ENCODE measurements at regions not wholly inside any gene's neighbourhood (a gene's known extent, or its start where the extent isn't known, plus 50 kb on each side); places are given as distances from the start of the nearest gene placed in this dataset.
"Not testable (repeated sequence)": the region's sequence is repeated elsewhere in the genome, so short reads cannot be mapped to it uniquely, and the experiment has no call there.

DNA sequence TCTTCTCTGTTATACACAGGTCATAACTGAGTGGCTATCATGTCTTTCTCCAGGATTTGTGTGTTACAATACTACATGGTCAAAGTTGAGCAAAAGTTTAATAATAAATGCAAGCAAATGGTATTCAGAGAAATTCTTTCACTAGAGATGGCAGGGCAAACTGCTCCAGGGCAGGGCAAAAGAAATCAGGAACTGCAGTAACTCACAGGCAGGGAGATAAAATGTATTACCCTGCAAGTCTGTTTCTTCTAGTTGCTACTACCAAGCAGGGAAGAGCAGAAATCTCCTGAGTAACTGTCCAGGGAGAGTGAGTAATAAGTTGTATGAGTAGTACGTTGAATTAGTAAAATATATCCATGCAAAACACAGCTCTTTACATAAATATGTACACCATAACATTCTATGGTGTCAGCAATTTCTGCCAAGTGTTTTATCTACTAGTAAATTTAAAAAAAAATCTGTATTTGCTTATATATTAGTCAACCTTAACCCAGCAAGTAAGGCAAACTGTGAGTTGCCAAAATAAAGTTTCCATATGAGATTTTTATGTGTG is 404.1 kb downstream of the ZEB2 start:
- no peak for DNase-seq

DNA sequence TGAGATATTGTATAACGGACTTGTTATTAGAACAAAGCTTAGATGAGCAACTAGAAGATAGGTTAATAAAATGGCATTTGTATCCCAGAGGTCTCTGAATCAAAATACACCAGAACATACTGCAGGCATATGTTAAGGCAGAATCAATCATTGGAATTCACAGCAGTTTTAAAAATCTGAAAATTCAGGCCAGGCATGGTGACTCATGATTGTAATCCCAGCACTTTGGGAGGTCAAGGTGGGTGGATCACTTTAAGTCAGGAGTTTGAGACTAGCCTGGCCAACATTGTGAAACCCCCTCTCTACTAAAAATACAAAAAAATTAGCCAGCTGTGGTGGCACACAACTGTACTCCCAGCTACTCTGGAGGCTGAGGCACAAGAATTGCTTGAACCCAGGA is 405.2 kb downstream of the ZEB2 start:
- no peak for DNase-seq

- no peak for DNase-seq
Measured at GRCh38 chr2:144111437-144111836, 408.5 kb downstream of the ZEB2 start.

GRCh38 chr2:144106104-144106503 is 413.8 kb downstream of the ZEB2 start:
- not testable (repeated sequence) for DNase-seq

DNA sequence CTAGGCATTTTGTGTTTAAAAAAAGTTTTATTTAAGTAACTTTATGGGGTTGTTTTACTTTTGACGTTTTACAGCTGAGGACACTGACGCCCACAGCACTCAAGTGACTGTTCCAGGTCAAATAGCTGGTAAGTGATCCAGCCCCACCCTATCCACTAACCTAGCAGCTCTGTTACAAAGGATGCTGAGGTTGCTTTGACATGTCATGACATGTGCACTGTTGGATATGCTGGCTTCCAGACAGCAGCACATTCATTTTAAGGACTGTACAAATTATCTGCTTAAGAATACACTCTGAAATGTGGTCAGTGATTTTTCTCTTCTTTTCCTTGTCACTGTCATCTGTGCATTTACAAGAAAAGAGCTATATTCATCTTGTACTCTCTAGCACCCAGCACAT is 417.5 kb downstream of the ZEB2 start:
- no peak for DNase-seq

GRCh38 chr2:144099780-144100377 is 420.0 kb downstream of the ZEB2 start:
- DNase-seq, result no peak

DNA sequence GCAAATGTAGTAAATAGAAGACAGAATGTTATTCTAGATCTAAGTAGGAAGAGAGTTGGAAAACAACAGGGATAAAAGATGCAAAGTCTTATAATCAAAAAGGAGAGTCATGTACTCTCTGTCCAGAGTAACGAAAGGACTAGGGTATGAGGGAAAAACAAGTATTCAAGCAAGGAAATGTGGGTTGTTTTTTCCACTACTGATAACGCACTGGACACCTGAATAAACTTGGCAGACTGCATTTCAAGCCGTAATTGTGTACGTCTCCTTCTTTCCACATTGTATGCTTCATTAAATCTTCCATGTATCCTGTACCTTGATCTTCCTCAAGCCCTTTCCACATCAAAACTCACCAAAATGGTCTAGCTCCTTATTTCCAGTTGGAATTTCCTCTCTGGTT is 420.6 kb downstream of the ZEB2 start:
- no peak for DNase-seq

- DNase-seq, result no peak
Measured at GRCh38 chr2:144097440-144098225, 422.3 kb downstream of the ZEB2 start.

GRCh38 chr2:144096531-144096930 is 423.4 kb downstream of the ZEB2 start:
- DNase-seq, result no peak

- DNase-seq, result no peak
Measured at GRCh38 chr2:144094408-144095151, 425.3 kb downstream of the ZEB2 start.

DNA sequence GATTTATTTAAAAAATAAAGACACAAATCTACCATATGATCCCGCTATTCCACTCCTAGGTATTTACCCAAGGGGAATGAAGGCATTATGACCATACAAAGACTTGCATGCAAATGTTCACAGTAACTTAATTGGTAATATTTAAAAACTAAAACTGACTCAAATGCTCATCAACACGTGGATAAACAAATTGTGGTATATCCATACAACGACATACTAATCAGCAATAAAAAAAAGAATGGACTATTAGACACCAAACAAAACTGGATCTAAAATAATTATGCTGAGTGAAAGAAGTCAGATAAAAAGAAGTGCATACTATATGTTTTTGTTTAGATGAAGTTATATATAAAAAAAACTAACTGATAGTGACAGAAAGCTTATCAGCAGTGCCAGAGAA is 428.3 kb downstream of the ZEB2 start:
- DNase-seq, result no peak

DNA sequence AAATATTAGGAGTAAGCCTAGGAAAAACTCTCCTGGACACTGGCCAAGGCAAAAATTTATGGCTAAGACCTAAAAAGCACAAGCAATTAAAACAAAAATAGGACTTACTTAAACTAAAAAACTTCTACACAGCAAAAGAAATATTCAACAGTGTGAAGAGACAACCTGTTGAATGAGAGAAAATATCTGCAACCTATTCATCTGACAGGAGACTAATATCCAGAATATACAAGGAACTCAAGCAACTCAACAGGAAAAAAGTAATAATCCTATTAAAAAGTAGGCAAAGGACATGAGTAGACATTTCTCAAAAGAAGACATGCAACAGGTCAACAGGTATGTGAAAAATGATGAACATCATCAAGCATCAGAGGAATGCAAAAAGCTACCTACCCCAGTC is 431.1 kb downstream of the ZEB2 start:
- no peak for DNase-seq

GRCh38 chr2:144086965-144087364 is 433.0 kb downstream of the ZEB2 start:
- DNase-seq, result no peak

GRCh38 chr2:144085016-144085415 is 434.9 kb downstream of the ZEB2 start:
- no peak for DNase-seq

GRCh38 chr2:144084114-144084661 is 435.7 kb downstream of the ZEB2 start:
- no peak for DNase-seq

DNA sequence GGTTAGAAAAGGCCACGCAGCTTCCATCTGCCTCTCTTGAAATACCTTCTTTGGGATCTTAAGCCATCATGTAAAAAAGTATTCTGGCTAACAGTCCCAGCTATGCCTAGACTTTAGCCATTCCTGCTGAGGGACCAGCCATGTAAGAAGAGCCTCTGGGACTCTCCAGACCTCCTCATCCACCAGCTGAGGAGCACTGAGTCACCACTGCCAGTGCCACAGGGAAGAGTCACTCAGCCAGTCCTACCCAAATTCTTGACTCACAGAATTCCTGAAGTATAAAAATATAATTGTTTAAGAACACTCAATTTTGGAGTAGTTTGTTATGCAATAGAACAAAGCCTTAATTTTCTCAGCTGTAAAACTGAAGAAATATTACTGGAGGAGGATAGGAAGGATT is 436.7 kb downstream of the ZEB2 start:
- no peak for DNase-seq

- no peak for DNase-seq
Measured at GRCh38 chr2:144082777-144083176, 437.1 kb downstream of the ZEB2 start.

- no peak for DNase-seq
Measured at GRCh38 chr2:144082327-144082726, 437.6 kb downstream of the ZEB2 start.

- no peak for DNase-seq
Measured at GRCh38 chr2:144081272-144081671, 438.6 kb downstream of the ZEB2 start.

- no peak for DNase-seq
Measured at GRCh38 chr2:144079803-144080202, 440.1 kb downstream of the ZEB2 start.

GRCh38 chr2:144078802-144079724 is 440.9 kb downstream of the ZEB2 start:
- DNase-seq, result peak; percentile 14

DNA sequence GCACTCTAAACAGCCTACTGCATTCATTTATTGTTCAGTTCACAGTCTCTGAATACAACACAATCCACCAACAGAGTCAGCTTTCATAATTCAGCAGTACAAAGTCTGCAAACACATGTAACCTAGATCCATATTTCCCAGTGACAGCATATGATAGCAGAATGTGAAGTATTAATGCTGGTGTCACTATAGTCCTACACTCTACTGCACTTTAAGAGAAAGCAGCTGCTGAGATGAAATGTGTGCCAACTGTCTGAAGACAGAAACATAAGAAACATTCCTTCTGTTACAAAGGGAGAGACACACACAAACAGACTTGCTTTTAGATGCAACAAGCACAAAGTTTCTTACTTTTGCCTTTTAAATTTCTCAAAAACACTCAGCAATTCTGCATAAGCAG is 441.8 kb downstream of the ZEB2 start:
- no peak for DNase-seq
